Lower leg skin (tissue), 3 donors: ENCODE measurements at regions not wholly inside any gene's neighbourhood (a gene's known extent, or its start where the extent isn't known, plus 50 kb on each side); places are given as distances from the start of the nearest gene placed in this dataset.
"Not testable (repeated sequence)": the region's sequence is repeated elsewhere in the genome, so short reads cannot be mapped to it uniquely, and the experiment has no call there.

Source experiments
- CTCF ChIP-seq, 3 donors: fragments of 450-650 bp; IDR thresholded peaks; one replicate each; pipeline ENCODE4 v1.5.1; 2016; ENCODE audit warnings: antibody characterized with exemption in 3 of 3, mild to moderate bottlenecking in 3 of 3, moderate library complexity in 2 of 3
- POLR2A ChIP-seq, 2 donors: fragments of 450-650 bp; IDR thresholded peaks; one replicate each; pipeline ENCODE4 v1.6.1; 2016 to 2017; ENCODE audit warnings: antibody characterized with exemption in 2 of 2, mild to moderate bottlenecking in 1 of 2, moderate library complexity in 1 of 2

GRCh38 chr1:223046463-223046862 lies 96.6 kb downstream of the TLR5 start:
- not testable (repeated sequence) for TF ChIP-seq CTCF, POLR2A (IDR thresholded peaks at IDR 0.05)
